ENCODE measurements at regions not wholly inside any gene's neighbourhood (a gene's known extent, or its start where the extent isn't known, plus 50 kb on each side); places are given as distances from the start of the nearest gene placed in this dataset.

DNA sequence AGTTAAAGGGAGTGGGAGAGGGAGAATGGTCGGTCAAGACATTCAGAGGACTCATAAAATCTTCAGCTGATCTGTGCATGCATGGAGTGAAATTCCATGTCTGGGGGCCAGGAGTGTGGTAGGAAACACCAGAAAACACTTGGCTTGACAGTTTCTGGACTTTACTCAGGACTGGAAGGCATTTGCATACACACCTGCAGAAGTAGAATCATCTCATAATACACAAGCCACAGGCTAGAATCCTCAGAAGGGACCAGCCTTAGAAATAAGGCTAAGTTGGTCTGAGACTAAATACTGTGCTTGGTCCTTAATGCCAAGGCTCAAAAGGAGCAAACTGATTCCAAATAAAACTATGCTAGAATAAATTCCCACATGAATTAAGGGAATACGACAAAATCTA is 328.1 kb upstream of the KITLG start:
- no peaks in the 10 kb centered on the region for H3K36me3 Mint-ChIP-seq (ENCODE audit: low read depth)
- no peak overlapping the region for H3K27ac ChIP-seq (ENCODE audit: low read depth, low read length)
- 86 to 100% methylated on average over 2 of the region's 2 CpGs for WGBS, 2 experiments (ENCODE audit: insufficient coverage in 1 of 2, insufficient read length in 1 of 2)

DNA sequence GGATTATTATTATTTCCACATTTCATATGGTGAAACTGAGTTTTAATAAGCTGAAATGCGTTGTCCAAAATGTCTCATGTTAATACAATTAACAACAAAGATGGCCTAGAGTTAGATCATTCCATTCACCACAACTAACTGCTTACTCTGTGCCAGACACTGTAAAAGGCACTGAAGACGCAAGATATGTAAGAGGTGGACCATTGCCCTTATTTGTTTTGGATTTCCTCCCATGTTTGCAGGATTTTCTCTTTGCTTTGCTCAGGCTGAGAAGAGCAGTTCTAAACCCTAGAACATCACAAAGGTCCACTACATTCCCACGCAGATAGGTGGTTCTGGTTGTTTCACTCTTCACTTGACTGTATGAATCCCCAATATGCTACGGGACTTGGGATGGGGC is 324.4 kb upstream of the KITLG start:
- no peaks in the 10 kb centered on the region for H3K27me3 Mint-ChIP-seq (ENCODE audit: insufficient read depth)
- TF ChIP-seq, protein P1, sequence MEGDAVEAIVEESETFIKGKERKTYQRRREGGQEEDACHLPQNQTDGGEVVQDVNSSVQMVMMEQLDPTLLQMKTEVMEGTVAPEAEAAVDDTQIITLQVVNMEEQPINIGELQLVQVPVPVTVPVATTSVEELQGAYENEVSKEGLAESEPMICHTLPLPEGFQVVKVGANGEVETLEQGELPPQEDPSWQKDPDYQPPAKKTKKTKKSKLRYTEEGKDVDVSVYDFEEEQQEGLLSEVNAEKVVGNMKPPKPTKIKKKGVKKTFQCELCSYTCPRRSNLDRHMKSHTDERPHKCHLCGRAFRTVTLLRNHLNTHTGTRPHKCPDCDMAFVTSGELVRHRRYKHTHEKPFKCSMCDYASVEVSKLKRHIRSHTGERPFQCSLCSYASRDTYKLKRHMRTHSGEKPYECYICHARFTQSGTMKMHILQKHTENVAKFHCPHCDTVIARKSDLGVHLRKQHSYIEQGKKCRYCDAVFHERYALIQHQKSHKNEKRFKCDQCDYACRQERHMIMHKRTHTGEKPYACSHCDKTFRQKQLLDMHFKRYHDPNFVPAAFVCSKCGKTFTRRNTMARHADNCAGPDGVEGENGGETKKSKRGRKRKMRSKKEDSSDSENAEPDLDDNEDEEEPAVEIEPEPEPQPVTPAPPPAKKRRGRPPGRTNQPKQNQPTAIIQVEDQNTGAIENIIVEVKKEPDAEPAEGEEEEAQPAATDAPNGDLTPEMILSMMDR (conservative IDR thresholded peaks at IDR 0.05), result no peak
- no peak overlapping the region for H3K4me3 Mint-ChIP-seq
- H3K27ac Mint-ChIP-seq, result peak overlapping the region; percentile 29
- no peak overlapping the region for H3K27ac ChIP-seq (ENCODE audit: low read depth, low read length)
- WGBS, 2 experiments (ENCODE audit: insufficient coverage in 1 of 2, insufficient read length in 1 of 2), result 94 to 100% methylated on average over 2 to 4 of the region's 4 CpGs
- no peak for DNase-seq
- no peak overlapping the region for H3K9ac ChIP-seq (ENCODE audit: extremely low read depth, low read length, poor library complexity, severe bottlenecking)
- H3K4me1 Mint-ChIP-seq, result peaks cover 2% of the 10 kb centered on the region
- no peaks in the 10 kb centered on the region for H3K9me3 Mint-ChIP-seq
- H3K4me3 ChIP-seq (ENCODE audit: low read length), result no peak overlapping the region
- H3K4me1 ChIP-seq (ENCODE audit: control insufficient read depth, insufficient read depth, low read length), result no peaks in the 10 kb centered on the region
- no peaks in the 10 kb centered on the region for H3K36me3 Mint-ChIP-seq (ENCODE audit: low read depth)
- H3K27me3 ChIP-seq (ENCODE audit: control insufficient read depth, insufficient read depth, low read length, poor library complexity, severe bottlenecking), result no peaks in the 10 kb centered on the region
- H3K36me3 ChIP-seq (ENCODE audit: control insufficient read depth, insufficient read depth, low read length), result no peaks in the 10 kb centered on the region
- no peaks in the 10 kb centered on the region for H3K9me3 ChIP-seq (ENCODE audit: control insufficient read depth, low read length)

More for the DNA sequence above, 328.1 kb upstream of the KITLG start:
- TF ChIP-seq, protein P1 (conservative IDR thresholded peaks at IDR 0.05), result no peak
- Histone ChIP-seq H3K36me3 (ENCODE audit: control insufficient read depth, insufficient read depth, low read length) (no peaks in the 10 kb centered on the region), H3K9me3 (ENCODE audit: control insufficient read depth, low read length) (peaks cover 11% of the 10 kb centered on the region), H3K27me3 (ENCODE audit: control insufficient read depth, insufficient read depth, low read length, poor library complexity, severe bottlenecking) (no peaks in the 10 kb centered on the region), H3K4me3 (ENCODE audit: low read length) (no peak overlapping the region), H3K9ac (ENCODE audit: extremely low read depth, low read length, poor library complexity, severe bottlenecking) (no peak overlapping the region), H3K4me1 (ENCODE audit: control insufficient read depth, insufficient read depth, low read length) (no peaks in the 10 kb centered on the region)
- H3K4me1 Mint-ChIP-seq, result peaks cover 2% of the 10 kb centered on the region
- peaks cover 10% of the 10 kb centered on the region for H3K9me3 Mint-ChIP-seq
- no peak overlapping the region for H3K4me3 Mint-ChIP-seq
- no peaks in the 10 kb centered on the region for H3K27me3 Mint-ChIP-seq (ENCODE audit: insufficient read depth)
- DNase-seq, result no peak
- no peak overlapping the region for H3K27ac Mint-ChIP-seq

DNA sequence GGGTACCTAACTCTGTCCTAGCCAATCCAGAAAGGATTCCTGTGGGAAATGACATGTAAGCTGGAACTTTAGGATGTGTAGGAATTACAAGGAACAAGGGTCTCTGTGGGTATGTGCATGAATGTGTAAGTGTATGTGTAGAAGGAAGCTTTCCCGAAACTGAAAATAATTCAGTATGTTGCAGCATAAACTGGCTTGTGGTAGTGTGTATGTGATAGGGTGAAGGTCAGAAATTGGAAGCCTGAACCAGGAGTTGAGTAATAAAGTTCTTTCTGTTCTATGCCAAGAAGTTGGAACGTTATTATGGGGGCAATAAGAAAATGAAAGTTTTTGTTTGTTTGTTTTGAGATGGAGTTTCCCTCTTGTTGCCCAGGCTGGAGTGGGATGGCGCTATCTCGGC is 323.1 kb upstream of the KITLG start:
- Mint-ChIP-seq H3K36me3 (ENCODE audit: low read depth) (no peaks in the 10 kb centered on the region), H3K27me3 (ENCODE audit: insufficient read depth) (no peaks in the 10 kb centered on the region), H3K4me1 (peaks cover 2% of the 10 kb centered on the region), H3K9me3 (no peaks in the 10 kb centered on the region), H3K27ac (no peak overlapping the region), H3K4me3 (no peak overlapping the region)
- no peaks in the 10 kb centered on the region for H3K36me3 ChIP-seq (ENCODE audit: control insufficient read depth, insufficient read depth, low read length)
- H3K4me3 ChIP-seq (ENCODE audit: low read length), result no peak overlapping the region
- TF ChIP-seq, protein P1 (conservative IDR thresholded peaks at IDR 0.05), result no peak
- DNase-seq, result no peak
- WGBS, 2 experiments (ENCODE audit: insufficient coverage in 1 of 2, insufficient read length in 1 of 2), result 94 to 100% methylated on average over 1 to 4 of the region's 4 CpGs
- H3K4me1 ChIP-seq (ENCODE audit: control insufficient read depth, insufficient read depth, low read length), result no peaks in the 10 kb centered on the region
- no peak overlapping the region for H3K9ac ChIP-seq (ENCODE audit: extremely low read depth, low read length, poor library complexity, severe bottlenecking)
- no peak overlapping the region for H3K27ac ChIP-seq (ENCODE audit: low read depth, low read length)
- no peaks in the 10 kb centered on the region for H3K9me3 ChIP-seq (ENCODE audit: control insufficient read depth, low read length)
- no peaks in the 10 kb centered on the region for H3K27me3 ChIP-seq (ENCODE audit: control insufficient read depth, insufficient read depth, low read length, poor library complexity, severe bottlenecking)
